HepG2 (cell line): ENCODE measurements at regions not wholly inside any gene's neighbourhood (a gene's known extent, or its start where the extent isn't known, plus 50 kb on each side); places are given as distances from the start of the nearest gene placed in this dataset.

ENCODE experiments used
- LBX2 ChIP-seq: sonication (generic); formaldehyde crosslinking; IDR thresholded peaks from 2 replicates; pipeline ENCODE4 v1.5.0; 2020; ENCODE audit warnings: missing genetic modification reagents, mild to moderate bottlenecking, borderline replicate concordance
- NFIB ChIP-seq: sonication (generic); formaldehyde crosslinking; IDR thresholded peaks from 2 replicates; pipeline ENCODE4 v1.9.0; 2021; ENCODE audit warnings: missing genetic modification reagents, mild to moderate bottlenecking, borderline replicate concordance
- POLR2A ChIP-seq, 2 experiments: IDR thresholded peaks; 2 replicates each; pipeline ENCODE4 v1.6.1; 2011; ENCODE audit warnings: low read depth in 2 of 2, low read length in 2 of 2, mild to moderate bottlenecking in 1 of 2, moderate library complexity in 1 of 2; ENCODE audit not compliant: insufficient read depth in 1 of 2
- ZBTB33 ChIP-seq: sonication (generic); formaldehyde crosslinking; IDR thresholded peaks from 2 replicates; pipeline ENCODE4 v1.4.0; 2020; ENCODE audit warnings: missing genetic modification reagents
- ZNF34 ChIP-seq: sonication (generic); formaldehyde crosslinking; IDR thresholded peaks from 2 replicates; pipeline ENCODE4 v1.4.0; 2020; ENCODE audit warnings: mild to moderate bottlenecking, missing genetic modification reagents, borderline replicate concordance
- ZNF639 ChIP-seq: conservative IDR thresholded peaks from 2 replicates; pipeline ENCODE4 v1.6.1; 2018; ENCODE audit warnings: missing genetic modification reagents

GRCh38 chr12:58270966-58271705, 329.8 kb downstream of the ATP23 start:
- TF ChIP-seq ZNF34 (CRISPR knock-in tag) (no peak), LBX2 (CRISPR knock-in tag) (no peak), ZBTB33 (no peak), NFIB (no peak), POLR2A (IDR thresholded peaks at IDR 0.05; ENCODE audit: insufficient read depth in 1 of 2, low read depth in 2 of 2, low read length in 2 of 2) (no peak), ZNF639 (CRISPR knock-in tag) (no peak)
